NCI-H345 (cell line): ENCODE measurements at regions not wholly inside any gene's neighbourhood (a gene's known extent, or its start where the extent isn't known, plus 50 kb on each side); places are given as distances from the start of the nearest gene placed in this dataset.
"Not testable (repeated sequence)": the region's sequence is repeated elsewhere in the genome, so short reads cannot be mapped to it uniquely, and the experiment has no call there.

Experiments used
- DNase-seq: peaks from one replicate; lab custom pipeline; 2025; lab: John Stamatoyannopoulos, UW

DNA sequence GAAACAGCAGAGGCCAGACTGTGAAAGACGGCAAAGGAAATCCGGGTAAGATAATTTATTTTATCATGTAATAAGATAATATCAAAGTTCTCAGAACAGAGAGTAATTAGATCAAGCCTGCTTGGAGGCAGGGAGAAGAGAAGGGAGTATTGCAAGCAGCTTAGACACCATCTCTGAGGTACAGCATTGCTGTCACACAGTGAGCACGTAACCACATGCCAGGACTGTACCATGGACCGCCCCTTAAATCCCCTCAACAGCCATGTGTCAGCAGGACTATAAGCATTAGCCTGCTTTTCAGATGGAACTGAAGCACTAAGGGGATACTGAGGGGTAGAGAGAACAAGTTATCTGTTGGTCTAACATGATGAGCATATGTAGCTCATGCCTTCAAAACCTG, 141.5 kb downstream of the C6orf118 start:
- DNase-seq, result no peak

DNA sequence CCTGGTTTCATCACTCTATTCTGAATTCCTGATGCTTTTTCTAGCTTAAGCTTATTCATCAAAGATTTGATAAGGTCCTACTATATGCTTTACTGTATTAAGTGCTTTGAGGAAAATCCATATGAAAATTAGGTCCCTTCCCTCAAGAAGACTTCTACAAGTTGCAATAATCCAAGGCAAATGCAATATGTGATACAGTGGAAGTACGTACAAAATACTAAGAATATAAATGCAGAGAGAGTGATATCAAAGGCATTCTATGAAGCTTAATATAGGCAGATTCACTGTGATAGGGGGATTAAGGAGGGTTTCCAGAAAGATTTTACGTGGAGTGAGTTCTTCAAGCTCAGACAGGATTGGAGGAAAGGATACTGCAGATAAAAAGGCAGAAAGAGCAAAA, 142.1 kb downstream of the C6orf118 start:
- DNase-seq, result no peak

DNA sequence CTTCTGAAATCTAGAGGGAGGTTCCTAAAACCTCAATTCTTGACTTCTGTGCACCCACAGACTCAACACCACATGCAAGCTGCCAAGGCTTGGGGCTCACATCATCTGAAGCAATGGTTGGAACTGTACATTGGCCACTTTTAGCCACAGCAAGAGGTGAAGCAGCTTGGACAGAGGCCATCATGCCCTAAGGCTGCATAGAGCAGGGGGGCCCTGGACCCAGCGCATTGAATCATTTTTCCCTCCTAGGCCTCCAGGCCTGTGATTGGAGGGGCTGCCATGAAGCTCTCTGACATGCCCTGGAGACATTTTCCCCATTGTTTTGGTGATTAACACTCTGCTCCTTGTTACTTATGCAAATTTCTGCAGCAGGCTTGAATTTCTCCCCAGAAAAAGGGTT, 145.9 kb downstream of the C6orf118 start:
- no peak for DNase-seq

DNA sequence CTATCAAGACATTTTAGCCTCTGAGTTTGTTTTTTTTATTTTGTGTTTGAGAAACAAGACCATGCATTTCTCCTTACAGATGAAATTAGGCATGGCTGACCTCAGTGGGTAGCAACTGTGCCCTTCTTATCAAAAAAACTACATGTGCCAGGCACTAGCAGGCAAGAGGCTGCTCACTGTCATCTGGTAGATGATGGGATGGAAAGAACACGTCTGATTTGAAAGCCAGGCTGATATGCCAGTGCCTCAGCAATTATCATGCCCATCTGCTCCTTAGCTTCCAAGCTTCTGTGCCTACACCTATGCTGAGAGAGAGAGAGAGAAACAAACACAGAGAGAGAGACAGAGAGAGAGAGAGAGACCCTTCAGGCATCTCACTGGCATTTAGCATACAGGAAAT, 149.9 kb downstream of the C6orf118 start:
- no peak for DNase-seq

DNA sequence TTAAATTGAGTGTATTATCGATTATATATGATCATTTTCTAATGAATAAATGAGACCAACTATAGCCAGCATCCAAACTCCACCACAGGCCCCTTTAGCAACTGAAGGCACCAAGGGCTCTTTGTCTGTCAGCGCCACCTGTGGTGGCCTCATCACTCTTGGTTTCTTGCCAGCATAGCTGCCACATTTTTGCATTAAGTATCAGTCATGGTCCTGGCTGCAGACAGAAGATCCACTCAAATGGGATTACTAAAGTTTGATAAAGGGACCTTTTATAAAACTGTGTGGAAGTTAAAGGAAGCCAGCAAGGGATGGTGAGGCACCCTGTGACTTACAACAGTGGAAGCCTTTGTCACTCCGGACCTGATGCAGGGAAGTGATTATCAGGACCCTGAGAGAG, 162.9 kb downstream of the C6orf118 start:
- DNase-seq, result no peak

DNA sequence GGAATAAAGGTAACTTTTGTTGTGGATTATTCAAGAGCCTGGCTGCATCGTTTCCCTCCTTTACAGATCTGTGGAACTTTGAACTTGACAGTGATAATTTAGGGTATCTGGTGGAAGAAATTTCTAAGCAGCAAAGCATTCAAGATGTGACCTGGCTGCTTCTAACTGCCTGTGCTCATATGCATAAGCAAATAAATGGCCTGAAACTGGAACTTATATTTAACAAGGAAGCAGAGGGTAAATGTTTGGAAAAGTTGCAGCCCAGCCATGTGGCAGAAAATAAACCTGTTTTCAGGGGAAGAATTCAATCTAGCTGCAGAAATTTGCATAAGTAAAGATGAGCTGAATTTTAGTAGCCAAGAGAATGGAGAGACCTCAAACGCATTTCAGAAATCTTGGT, 173.5 kb downstream of the C6orf118 start:
- DNase-seq, result no peak

DNA sequence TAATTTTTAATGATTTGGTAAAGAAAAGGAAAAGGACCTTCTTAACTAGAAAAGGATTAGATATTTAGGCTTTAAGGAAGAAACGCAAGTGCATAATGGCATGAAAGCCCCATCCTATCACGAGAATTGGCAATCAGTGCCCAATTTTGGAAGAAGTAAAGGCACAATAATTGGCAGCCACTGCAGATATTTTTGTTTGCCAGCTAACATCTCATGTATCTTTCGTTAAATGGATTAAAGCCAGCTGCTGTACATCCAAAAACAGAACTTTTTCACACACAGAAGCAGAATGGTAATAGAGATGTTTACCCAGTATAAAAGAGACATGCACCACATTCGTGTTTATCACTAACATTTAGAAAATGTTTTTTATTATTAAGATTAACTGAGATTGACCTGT, 180.3 kb downstream of the C6orf118 start:
- no peak for DNase-seq

DNA sequence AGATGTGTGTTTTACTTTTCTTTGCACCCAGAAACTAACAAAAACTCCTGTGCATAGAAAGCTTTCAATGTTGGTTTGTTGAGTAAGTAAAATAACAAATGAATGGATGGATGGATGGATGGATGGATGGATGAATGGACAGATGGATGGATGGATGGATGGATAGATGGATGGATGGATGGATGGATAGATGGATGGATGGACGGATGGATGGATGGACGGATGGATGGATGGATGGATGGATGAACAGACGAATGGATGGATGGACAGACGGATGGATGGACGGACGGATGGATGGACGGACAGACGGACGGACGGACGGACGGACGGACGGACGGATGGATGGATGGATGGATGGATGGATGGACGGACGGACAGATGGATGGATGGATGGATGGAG, 181.7 kb downstream of the C6orf118 start:
- not testable (repeated sequence) for DNase-seq

DNA sequence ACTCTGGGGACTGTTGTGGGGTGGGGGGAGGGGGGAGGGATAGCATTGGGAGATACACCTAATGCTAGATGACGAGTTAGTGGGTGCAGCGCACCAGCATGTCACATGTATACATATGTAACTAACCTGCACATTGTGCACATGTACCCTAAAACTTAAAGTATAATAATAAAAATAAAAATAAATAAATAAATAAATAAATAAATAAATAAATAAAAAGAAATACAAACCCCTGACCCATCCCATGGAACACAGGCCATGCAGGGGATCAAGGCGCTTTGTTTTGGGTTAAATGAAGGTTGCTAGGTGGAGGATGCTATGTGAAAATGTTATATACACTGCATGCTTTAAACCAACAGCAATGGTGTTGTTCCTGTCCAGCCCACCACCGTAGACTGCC, 184.7 kb downstream of the C6orf118 start:
- DNase-seq, result not testable (repeated sequence)

DNA sequence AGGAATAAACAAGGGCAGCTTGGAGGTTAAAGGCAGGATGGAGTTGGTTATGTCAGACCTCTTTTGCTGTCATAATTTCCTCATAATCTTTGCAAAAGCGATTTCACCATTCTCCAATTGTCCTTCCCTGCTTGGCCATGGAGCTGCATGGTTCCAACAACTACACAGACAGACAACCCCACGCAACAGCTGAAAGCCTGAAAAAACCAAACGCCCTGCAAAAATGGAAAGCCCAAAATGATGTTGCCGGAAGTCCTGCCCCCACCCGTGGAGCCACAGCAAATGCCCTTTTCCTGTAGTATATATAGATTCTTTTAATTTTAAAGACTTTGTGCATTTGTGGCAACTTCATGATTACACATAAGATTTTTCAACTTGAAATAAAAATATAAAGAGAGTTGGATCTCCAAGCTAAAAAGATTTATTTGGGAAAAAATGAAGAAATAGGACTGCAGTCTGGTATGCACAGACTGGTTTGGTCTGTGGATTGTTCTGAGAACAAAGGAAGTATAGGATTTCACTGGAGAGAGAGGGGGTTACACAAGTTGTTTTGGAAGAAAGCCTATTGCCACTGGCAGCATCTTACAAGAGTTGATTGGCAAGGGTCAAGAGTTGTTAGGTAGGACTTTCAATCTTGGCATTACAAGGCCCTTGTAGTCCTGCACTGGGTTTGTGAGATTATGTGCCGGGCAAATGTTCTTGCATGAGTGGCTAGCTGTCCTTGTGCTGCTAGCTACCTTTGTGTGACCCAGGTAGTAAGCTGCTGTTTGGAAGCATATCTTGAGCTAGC, 190.0 kb downstream of the C6orf118 start:
- no peak for DNase-seq

DNA sequence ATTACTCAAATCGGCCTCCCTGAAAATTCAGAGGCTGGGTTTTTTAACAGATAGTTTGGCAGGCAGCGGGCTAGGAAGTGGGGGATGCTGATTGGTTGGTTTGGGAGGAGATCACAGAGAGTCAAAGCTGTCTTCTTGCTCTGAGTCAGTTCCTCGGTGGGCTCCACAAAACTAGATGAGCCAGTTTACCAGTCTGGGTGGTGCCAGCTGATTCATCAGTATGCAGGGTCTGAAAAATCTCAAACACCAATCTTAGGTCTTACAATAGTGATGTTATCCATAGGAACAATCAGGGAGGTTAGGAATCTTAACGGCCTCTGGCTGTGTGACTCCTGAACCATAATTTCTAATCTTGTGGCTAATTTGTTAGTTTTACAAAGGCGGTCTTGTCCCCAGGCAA, 190.7 kb downstream of the C6orf118 start:
- DNase-seq, result no peak

DNA sequence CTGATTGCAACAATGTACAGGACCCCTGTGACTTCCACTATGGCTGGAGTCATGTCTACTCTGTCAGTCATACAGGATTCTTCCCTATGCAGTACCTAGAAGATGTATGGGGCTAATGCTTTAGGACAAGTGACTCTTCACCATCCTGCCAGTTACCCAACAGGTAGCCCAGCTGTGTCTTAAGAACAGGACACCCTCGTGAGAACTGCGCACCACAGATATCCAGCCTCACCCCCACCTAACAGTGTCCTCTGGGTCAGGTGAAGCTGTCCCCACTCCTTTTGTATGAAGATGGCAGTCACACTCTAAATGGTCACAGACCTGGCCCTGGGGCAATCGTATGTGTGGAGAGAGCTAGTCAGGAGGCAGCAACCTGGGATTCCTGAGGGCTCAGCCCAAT, 191.6 kb downstream of the C6orf118 start:
- no peak for DNase-seq

DNA sequence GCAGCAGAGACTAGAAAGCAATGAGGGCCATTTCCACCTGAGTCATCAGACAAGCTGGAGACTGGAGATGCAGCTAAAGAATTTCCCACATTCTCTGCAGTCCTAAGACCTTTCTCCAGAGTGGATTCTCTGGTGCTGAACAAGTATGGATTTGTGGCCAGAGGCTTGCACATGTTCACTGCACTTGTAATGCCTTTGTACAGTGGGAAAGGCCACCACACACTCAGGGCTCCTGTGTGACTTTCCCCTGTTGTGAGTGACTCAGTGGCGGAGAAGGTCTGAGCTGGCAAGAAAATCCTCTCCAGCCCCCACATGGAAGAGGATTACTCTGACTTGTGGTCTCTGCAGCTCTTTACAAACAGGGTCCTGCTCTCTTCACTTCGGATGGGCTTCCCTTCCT, 192.3 kb downstream of the C6orf118 start:
- DNase-seq, result no peak

DNA sequence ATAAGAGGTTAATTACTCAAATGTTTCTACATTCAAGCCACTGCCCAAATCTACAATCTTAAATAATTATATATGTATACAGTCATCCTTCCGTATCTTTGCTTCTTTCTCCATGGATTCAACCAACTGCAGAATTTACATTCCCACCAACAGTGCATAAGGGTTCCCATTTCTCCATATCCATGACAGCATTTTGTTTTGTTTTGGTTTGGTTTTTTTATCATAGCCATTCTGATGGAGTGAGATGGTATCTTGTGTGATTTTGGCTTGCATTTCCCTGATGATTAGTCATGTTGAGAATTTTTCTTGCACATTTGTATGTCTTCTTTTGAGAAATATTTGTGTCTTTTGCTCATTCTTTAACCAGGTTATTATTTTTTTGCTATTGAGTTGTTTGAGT, 198.5 kb downstream of the C6orf118 start:
- DNase-seq, result no peak

DNA sequence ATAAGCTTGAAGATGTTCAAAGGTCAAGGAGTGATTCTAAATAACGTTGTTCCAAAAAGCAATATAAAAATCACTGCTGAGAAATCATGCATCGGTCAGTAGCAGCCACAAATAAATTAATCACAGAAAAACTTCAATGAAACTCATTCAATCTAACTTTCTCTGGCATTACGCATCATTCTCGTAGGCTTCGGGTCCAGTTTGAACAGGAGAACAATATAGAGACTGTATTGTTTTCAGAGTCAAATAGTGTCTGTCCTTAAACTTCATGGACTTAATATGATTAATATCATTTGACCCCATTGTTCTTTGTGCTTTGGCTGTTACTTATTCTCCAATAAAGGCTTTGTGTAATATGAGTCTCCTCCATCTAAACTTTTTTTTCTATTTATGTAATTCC, 200.4 kb downstream of the C6orf118 start:
- DNase-seq, result no peak

DNA sequence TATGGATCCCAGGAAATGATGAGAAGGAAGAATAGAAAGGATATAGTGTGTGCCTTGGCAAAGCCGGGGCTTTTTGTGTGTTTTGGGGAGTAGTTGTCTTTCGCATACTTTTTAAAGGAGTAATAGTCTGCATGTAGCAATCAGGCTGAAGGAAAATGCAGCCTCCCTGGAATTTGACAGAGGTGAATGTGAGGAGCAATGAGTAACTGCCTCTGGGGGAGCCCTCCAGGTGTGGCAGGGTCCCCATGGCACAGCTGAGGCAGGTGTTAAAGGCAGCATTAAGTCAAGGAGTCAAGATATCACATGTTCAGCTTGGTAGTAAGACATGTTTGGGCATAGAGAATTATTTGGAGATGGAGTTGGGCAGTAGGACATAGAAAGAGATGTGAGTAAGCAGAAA, 203.1 kb downstream of the C6orf118 start:
- DNase-seq, result no peak

DNA sequence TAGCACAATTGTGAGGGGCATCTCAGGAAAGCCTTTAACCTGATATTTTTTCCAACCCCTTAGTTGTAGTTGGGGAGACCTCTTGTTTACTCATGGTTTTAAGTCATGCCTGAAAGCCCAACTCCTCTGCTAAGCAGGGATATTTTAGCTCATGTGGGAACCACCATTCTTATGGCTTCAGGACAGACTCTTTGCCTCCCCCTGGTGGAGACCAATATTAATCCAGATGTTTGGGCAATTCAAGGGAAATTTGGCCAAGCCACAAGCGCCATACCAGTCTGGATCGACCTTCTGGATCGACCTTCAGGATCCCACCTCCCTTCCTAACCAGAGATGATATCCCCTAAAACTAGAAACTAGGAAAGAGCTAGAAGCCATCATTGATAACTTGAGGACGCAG, 211.2 kb downstream of the C6orf118 start:
- DNase-seq, result no peak

DNA sequence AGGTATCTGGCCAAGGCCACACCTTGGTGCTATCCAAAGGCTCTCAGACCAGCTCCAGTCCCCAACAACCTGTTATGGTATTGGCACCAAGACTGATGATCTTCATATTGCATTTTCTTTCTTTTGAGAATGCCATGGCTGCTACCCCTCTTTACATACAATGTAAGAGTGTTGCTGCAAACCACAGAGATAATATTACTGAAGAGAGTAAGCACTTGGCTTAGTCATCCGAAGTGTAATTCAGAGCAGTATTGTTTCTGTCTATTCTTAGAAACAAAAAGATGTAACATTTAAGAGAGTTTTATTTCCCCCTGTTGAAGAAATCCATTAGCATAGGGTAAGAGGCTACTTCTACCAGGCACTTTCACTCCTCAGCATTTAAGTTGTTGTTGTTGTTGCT, 212.5 kb downstream of the C6orf118 start:
- no peak for DNase-seq

DNA sequence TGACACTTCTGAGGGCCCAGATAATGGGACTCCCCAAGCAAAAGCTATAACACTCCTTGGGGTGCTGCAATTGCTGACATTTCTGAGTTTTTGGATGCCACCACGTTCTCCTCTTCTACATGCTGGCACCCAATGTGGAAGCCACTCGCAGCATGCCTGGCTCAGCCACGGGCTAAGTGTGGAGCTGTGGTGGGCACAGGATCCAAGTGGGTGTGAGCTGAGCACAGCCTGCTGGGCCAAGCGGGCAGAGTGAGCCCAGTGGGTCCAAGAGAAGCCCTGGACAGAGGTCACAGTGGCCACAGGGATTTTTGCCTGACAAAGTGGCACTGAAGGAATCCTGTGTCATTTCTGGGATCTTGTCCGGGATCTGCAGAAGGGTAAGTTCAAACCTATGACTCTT, 213.2 kb downstream of the C6orf118 start:
- DNase-seq, result no peak

DNA sequence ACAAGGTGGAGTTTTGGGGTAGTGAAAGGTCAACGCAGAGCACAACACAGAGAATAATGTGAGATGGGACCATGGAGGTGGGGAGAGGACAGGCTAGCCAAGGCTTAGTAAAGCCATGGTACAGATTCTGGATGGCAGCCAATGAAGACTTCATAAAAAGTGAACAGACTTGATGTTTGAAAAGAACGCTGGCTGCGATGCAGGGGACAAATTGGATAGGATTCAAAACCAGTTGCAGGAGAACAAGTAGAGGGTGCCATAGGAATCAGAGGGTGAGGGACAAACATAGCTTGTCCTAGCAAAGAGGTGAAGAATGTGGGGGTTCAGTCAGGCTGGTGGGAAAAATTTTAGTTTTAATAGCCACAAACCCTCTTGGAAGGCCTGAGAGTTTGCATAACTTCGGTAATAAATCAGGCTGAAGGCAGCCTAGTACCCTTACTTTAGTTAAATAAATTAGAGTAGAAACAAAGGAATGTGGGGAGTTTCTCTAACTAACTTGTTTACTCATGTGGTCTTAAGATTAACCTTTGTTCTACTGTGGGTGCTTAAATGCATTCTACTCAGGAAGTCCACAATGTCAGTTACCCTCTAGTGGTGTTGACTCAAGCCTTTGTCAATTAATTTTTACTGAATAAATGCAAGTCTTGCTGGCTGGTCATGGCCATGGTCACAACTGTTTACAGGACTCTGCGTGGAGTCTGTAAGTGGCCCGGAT, 216.4 kb downstream of the C6orf118 start:
- DNase-seq, result no peak

DNA sequence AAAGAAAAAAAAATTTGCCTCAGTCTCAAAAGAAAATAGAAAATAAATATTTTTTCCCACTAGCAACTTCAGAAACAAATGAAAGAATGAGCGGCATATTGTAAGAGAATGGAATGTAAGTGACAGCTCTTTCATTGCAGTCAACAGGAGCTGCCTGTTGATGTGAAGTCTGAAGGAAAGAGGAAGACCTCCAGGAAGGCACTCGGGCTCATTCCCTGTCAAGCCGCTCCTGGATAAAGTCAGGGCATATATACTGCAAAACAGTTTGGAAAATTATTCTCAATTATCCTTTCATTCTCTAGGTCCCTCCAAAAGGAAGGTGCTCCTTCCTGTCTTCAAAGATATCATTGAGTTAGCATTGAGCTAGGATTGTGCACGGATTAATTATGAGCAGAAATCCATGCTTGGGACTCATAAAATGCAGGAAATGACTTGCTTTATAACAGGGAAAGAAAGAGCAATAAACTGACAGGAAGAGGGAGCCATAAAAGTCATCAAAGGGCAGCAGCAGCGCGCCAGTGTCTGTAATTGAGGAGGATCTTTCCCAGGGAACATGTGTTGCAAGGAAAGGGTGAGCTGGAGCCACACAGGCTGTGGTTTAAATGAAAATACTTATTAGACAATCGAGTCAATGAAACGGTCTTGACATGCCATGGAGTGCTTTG, 218.2 kb downstream of the C6orf118 start:
- no peak for DNase-seq

DNA sequence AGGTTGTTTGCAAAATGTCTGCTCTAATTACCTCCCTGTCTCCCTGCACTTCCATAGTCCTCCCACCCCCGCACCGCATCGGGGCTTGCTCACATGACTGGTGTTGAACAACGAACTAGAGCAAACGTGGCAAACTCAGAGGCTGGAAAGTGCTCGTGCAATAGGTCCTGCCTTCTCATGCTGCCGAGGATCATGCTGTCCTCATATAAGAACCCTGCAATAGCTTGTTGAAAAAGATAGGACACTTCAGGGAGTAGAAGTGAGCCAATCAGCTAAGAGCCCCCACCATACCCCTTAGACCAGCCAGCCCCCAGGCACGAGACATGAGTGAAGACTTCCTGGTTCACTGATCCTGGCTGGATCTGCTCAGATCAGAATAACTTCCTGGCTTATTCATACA, 219.2 kb downstream of the C6orf118 start:
- DNase-seq, result no peak

DNA sequence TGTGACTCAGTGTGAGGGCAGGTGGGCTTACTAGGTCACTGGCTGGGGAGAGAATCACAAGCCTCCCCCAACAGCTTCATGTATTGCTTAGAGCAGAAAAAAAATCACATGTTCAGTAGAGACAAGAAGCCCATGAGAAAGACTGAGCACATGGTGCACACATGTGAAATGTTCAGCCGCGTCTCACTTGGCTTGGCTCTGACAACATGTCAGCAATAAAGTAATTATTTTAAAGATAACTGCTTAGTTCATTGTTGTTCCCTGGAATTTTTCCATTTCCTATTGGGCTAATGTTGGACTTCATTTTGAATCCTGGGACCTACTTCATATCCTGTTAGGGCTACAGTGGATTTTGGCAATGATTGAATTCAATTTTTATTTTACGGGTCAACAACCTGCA, 222.6 kb downstream of the C6orf118 start:
- DNase-seq, result no peak
